HG03354 (cell line): ENCODE measurements at regions not wholly inside any gene's neighbourhood (a gene's known extent, or its start where the extent isn't known, plus 50 kb on each side); places are given as distances from the start of the nearest gene placed in this dataset.
"Not testable (repeated sequence)": the region's sequence is repeated elsewhere in the genome, so short reads cannot be mapped to it uniquely, and the experiment has no call there.

ENCODE experiments used
- ATAC-seq: cut with Tn5 transposase; IDR thresholded peaks from one replicate; pipeline ENCODE4 v1.9.1; 2021; ENCODE audit warnings: mild to moderate bottlenecking; ENCODE audit not compliant: unreplicated experiment, poor library complexity, severe bottlenecking

DNA sequence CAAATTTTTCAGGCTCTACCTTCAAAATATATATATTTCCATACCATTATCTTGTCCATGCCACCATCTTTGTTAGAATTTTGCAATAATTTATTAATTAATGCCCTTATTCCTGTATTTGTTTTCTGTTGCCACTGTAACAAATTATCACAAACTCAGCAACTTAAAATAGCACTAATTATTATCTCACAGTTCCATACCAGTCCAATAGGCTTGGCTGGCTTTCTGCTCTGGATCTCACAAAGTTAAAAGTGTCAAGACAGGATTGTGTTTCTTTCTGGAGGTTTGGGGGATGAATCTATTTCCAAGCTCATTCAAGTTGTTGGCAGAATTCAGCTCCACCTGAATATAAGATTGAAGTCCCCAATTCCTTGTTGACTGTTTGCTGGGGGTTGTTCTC lies 58.6 kb upstream of the SLC38A4 start:
- ATAC-seq: no peak

DNA sequence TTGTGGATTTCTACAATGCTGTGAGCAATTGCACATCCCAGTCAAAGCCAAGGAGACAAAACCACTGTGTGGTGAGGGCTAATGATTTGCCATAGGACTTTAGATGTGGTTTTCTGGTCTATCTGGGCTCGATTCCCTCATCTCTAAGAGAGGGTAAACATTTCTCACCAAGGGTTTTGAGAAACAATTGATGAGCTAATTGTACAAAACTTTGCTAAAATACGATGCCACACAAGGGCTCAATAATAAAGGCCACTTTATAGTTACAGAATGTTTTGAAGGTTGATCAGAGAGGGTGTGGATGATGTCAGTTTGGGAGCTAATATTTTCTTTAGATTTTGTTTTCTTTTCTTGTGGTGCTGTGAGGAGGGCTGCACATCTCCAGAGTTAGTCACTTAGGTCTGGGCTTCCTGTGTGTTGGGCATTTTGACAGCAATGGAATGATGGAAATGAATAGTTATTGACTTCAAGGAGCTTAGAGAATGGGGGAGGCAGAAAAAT lies 60.8 kb upstream of the SLC38A4 start:
- no peak for ATAC-seq

DNA sequence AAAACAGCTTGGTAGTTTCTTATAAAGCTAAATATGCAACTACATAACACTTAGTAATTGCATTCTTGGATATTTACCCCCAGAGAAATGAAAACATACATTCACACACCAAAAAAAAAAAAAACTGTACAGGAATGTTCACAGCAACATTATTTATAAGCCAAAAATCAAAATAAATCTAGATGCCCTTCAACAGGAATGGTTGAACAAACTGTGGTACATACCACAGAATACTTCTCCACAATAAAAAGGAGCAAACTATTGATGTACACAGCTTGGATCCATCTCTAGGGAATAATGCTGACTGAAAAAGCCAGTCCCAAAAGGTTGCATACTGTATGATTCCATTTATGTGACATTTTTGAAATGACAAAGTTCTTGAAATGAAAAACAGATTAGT lies 62.1 kb upstream of the SLC38A4 start:
- ATAC-seq: no peak

DNA sequence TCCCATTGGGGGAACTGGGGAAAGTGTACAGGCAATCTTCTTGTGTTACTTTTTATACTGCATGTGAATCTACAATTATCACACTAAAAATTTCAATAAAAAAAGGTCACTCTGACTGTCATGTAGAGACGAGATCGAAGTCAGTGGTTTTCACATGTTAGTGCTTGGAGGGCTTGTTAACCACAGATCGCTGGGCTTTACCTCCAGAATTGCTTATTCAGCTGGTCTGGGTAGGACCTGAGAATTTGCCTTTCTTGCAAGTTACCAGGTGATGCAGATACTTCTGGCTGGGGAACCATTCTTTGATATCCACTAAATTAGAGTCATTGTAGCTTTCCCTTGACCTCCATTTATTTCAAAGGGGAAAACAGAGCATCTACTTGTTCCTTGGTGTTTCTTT lies 62.8 kb upstream of the SLC38A4 start:
- ATAC-seq: no peak

DNA sequence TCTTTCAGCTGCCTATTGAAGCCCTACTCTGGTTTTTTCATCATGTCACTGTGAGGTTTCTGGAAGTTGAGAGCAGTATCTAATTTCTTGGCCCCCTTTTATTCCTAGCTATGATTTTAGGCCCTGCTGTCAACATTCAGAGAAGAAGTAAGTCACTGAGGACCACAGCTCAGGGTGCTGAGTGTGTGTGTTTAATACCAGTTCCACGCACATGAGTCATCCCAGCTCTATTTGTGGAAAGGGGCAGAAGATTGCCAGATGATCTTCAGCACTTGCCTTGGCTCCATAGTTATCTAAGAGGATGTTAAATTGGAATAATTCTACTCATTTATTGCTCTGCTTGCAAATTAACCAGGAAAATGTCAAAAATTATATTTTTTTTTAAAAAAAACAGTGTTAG lies 65.5 kb upstream of the SLC38A4 start:
- ATAC-seq: no peak

DNA sequence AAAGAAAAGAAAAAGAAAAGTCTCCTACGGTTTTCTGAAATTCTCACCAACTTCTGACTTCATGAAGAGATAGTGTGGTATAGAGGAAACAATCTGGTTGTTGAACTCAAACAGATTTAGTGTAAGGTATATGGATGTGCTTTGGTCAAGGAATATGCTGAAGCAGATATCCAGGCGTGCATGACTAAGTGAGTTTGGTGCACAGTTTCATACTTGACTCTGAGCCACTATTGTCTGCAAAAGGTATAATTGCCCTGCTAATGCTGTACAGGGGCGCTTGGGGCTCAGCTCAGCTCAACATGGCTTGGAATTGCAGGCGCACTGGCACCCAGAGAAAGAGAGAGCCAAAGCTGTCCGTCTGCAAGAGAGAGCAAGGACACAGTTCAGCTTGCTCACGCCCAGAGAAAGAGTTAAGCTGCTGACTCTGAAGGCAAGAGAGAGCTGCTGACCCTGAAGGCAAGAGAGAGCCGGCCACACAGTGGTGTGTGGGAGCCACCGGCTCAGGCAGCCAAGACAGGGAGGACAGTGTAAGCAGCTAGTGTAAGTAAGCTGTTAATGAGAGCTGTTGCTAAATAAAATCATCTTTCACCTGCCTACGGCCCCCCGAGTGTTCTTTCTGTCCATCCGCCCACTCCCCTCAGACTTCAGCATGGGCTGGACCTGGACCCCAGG lies 66.4 kb upstream of the SLC38A4 start:
- no peak for ATAC-seq

DNA sequence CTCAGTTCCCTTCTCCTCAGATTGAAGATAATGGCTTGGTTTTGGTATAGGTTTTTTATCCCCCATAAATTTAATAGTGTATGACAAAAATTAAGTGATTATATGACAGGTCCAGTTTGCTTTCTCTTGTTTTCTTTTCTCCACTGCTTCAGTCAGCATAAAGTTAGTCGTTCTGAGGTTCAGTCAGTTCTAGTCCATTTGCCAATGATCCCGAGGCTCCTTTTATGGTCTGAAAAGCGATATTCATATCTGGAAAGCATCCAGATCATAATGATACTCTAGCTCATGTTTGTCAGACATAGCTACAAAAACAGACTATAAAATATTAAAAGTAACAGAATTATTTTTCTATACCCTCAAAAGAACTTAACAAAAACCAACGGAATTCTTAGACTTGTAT lies 67.1 kb upstream of the SLC38A4 start:
- ATAC-seq: no peak

DNA sequence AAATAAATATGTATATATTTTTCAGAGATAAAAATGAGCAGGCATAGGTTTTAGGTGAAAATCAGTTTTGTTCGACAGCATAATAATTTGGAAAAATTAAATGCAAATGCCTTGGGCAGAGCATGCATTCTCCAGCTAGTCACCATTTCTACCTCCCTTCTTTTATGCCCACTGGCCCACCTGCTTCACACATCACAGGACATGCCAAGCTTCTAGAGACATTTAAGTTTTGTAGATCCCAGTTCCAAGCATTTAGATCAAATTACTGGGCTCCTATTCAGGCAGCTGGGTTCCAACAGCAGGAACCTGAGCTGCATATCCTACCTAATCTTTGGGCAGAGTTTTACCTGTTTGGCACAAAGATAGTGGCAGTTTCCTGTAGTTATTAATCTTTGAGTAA lies 67.6 kb upstream of the SLC38A4 start:
- ATAC-seq: no peak

DNA sequence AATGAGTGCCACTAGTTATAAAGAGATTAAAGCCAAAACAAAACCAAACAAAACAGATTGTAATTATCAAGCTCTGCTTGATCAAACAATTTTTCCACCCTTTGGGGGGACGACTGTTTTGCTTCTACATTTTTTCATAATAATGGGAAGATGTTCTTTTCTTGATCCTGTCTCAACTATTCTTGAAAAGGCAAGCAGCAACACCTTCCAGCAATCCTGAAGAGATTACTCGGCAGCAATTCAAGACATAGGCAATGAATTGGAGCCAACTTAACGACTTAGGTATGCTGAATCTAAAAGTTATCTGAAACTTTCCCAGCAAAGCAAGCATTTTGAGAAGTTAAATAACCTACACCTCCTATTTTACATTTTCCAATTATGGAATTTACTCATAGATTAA lies 69.9 kb upstream of the SLC38A4 start:
- no peak for ATAC-seq

DNA sequence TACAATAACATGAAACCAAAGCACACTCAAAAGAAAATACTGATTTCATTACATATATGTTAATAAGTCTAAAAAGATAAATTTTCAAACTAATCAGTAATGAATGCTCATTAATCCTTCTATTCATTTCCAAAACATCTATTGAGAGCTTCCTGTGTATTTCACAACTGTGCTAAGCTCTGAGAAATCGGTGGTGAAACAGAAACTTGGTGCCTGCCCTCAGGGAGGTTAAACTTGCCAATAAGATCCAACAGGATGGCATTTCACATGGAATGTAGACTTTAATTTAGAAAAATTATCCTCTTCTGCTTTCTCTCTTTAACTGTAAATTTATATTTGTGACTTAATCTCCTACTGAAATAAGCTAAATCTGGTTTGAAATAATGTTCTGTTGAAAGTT lies 70.9 kb upstream of the SLC38A4 start:
- ATAC-seq: no peak

DNA sequence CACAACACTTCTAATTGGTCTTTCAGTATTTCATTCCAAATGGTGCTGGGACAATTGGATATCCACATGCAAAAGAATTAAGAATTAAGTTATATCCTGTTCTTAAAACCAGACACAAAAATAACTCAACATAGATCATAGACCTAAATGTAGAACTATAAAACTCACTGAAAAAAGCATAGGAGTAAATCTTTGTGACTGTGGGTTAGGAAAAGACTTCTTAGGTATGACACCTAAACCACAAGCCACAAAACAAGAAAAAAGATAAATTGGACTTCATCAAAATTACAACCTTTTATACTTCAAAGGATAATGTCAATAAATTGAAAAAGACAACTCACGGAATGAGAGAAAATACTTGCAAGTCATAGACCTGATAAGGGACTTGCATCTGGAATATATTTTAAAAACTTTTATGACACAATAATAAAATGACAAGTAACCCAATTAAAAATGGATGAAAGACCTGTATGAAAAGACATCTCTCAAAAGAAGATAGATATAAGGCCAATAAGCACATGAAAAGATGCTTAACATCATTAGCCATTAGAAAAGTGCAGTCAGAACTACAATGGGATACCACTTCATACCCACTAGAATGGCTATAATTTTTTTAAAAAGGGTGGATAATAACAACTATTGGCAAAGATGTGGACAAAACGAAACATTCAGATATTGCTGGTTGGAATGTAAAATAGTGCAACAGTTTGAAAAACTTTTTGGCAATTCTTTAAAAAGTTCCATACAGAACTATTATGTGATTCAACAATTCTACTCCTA lies 72.5 kb upstream of the SLC38A4 start:
- no peak for ATAC-seq

DNA sequence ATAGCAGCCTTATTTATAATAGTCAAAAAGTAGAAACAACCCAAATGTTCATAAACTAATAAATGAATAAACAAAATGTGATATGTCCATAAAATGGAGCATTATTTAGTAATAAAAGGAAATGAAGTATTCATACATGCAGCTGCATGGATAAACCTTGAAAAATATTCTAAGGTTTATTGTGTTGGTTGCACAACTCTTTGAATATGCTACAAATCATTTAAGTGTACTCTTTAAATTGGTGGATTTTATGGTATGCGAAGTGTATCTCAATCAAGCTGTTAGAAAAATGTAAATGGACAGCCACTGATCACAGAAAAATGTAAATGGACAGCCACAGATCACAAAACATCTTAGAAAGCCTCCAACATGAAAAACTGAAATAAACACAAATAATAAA lies 73.2 kb upstream of the SLC38A4 start:
- ATAC-seq: no peak

DNA sequence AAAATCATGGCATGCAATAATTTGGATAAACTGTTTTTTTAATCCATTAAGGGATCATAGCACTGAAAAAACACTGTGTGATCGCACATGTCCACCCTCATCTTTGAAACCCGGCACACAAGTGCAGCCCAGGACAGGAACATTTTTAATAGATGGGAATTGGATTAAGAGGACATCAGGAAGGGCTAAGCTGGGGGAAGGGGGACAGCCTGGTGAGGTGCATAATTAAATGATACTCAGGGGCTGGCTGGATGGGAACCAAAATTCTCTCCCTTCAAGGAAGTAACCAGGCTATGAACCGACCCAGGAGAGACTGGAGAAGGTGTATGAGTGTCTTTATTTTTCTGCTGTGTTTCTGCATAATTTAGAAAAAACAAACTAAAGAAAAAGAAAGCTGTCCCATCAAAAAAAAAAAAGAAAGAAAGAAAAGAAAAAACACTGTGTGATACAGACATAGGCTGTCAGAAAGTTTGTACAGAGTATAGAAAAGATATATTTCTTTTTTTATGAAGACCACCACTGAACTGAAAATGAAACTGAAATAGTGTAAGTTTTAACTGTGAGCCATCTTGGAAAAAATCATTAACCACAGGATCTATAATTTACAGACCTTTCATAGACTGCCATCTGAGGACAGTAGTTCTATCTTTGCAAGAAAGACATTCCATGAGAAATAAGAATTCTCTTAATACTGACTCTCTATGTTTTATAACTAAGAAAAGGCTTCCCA lies 75.1 kb upstream of the SLC38A4 start:
- peak; percentile 68 for ATAC-seq

DNA sequence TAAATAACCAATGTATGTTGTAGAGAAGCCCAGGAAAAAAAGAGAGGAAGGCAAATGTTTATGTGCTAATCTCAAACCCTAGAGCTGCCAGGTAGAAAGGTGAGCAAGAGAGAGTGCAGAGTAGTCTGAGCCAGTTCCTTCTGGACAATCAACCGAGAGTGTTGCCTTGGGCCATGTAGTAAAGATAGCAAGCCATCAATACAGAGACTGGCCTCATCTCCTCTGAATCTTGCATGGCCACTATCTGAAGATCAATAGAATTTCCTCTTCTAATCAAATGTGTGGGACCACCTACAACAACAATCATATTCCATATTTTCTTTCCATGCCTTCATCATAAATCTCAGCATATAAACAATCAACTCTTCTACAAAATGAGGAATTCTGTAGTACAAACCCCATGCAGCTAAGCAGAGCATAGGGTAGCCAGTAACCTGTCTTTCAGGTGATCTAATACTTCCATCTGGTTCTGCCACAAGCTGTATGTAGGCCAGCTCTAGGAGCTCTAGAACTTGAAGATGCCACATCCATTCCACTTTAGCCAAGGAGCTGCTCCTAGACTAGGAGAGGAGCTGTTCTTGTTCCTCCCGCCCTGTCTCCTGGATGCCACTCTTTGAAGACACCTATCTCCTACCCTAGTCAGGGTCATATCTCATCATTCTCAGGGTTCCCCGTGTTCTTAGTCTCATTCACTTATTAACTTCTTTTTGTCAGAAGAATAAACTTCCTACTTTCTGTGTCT lies 75.8 kb upstream of the SLC38A4 start:
- no peak for ATAC-seq

DNA sequence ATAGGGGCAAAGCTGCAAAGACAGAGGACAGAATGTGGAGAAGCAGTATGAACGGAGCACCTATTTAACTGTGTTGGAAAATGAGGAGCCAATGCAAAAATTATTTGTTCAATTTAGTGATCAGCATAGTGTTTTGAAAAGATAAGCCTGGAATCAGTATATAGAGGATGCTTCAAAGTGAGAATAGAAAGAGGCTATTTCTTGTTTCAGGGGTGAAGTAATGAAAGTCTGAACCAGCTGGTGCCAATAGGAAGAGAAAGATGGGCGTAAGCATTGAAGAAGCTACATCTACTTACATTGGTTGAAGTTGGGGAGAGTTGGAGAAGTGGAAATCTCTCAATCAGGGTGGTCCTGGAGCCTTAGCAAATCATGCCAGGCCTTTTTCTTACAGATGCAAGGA lies 77.3 kb upstream of the SLC38A4 start:
- ATAC-seq: no peak

DNA sequence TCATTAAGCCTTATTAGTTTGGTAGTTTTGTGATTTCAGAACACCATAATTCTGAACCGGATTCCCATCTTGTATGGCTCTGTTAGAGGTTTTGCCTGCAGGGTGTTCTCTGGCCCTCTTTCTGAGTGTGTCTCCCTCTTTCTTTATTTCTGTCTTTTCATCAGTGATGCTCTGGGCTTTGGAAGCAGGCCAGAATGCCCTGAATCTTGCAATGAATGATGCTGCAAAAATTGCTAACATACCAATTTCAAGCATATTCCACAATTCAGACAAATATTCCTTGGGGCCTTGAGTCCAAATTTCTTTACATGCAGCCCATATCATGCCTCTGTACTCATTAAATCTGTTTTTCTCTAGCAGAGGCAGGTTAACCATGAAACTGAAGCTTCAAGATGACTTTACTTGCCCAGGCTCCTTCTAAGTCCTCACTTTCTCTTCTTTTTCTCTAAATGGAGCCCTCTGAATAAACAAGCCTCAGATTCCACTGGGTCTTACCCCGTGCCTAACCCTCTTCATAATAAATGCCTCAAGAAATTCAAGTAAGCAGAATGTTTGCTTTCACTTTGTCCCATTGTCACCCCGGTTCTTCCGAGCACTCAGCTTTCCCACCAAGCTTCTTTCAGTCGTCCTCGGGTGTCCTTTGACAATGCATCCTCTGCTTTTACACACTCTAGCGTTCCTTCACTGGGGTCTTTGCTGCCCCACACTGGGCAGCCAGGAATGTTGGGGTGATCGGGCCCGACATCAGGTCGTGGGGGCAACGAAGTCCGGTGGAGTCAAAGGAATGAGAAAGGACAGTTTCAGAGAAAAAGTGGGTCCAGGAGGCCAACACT lies 78.8 kb upstream of the SLC38A4 start:
- ATAC-seq: no peak

DNA sequence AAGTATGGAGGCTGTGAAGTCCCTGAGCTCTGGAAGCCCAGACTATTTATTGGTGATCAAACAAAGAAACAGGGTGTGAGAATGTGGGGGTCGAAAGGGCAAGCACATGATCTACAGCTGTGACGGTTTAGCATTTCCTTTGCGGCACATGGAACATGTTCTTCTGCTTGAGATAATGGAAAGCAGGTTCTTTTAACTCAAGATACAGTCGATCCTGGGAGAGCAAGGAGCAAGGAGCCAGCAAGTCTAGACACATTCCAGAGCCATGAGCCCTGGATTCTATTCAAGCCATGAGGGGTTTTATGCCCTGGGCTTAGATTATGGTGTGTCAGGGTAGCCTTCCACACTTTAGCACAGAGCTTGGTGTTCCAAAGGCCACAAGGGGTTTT lies 79.4 kb upstream of the SLC38A4 start:
- ATAC-seq: not testable (repeated sequence)

DNA sequence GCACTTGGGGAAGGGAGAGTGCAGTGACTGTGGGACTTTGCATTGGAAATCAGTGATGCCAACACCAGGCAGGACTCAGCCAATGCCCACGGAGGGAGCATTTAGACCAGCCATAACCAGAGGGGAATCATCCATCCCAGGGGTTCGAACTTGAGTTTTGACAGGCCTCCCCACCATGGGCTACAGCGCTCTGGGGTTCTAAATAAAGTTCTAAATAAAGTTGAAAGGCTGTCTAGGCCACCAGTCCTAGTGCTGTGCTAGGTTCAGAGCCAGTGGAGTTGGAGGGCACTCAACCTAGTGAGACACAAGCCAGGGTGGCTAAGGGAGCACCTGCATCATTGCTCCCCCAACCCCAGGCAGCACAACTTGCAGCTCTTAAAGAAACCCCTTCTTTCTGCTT lies 82.0 kb upstream of the SLC38A4 start:
- ATAC-seq: no peak

DNA sequence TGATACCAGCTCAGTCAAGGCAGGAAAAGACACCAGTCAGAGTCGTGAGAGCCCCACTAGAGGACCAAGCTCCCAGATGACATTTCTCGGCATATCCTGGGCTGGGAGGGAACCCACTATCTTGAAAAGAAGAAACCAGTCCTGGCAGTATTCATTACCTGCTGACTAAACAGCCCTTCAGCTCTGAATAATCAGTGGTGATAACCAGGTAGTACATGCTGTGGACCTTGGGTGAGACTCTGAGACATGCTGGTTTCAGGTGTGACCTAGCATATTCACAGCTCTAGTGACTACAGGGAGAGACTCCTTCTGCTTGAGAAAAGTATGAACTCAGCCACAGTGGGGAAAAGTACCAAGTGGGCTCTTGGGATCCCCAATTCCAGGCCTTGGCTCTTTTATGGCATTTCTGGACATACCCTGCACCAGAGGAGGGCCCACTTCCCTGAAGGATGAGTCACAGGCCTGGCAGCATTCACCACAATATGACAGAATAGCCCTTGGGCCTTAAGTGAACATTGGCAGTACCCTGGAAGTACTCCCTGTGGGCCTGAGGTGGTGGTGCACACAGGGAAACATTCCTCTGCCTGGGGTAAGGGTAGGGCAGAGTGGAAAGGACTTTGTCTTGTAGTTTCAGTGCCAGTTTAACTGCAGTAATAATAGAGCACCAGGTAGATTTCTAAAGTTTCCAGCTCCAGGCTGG lies 82.6 kb upstream of the SLC38A4 start:
- ATAC-seq: no peak
